Hematopoietic multipotent progenitor cell treated with erythropoietin and hydrocortisone succinate and interleukin-3 and kit ligand, for 17 days (in vitro differentiated cells): ENCODE measurements at regions not wholly inside any gene's neighbourhood (a gene's known extent, or its start where the extent isn't known, plus 50 kb on each side); places are given as distances from the start of the nearest gene placed in this dataset.

Experiments
- DNase-seq: peaks from one replicate; pipeline ENCODE4 v3.0.0-alpha.2; 2015; ENCODE audit warnings: low spot score

GRCh38 chr9:85260275-85260845 is 481.4 kb downstream of the AGTPBP1 start:
- DNase-seq: no peak

- no peak for DNase-seq
Measured at GRCh38 chr9:85258823-85259370, 482.9 kb downstream of the AGTPBP1 start.

DNA sequence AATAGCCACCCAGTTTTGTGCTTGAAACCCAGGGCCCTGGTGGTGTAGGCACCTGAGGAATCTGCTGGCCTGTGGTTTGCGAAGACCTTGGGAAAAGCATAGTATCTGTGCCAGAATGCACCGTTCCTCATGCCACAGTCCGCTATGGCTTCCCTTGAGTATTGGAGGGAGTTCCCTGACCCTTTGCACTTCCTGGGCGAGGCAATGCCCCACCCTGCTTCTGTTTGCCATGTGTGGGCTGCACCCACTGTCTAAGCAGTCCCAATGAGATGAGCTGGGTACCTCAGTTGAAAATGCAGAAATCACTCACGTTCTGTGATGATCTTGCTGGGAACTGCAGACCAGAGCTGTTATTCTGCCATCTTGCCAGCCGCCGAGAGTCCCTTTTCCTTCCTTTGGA is 483.5 kb downstream of the AGTPBP1 start:
- no peak for DNase-seq

GRCh38 chr9:85249313-85249621 is 492.5 kb downstream of the AGTPBP1 start:
- DNase-seq: no peak

DNA sequence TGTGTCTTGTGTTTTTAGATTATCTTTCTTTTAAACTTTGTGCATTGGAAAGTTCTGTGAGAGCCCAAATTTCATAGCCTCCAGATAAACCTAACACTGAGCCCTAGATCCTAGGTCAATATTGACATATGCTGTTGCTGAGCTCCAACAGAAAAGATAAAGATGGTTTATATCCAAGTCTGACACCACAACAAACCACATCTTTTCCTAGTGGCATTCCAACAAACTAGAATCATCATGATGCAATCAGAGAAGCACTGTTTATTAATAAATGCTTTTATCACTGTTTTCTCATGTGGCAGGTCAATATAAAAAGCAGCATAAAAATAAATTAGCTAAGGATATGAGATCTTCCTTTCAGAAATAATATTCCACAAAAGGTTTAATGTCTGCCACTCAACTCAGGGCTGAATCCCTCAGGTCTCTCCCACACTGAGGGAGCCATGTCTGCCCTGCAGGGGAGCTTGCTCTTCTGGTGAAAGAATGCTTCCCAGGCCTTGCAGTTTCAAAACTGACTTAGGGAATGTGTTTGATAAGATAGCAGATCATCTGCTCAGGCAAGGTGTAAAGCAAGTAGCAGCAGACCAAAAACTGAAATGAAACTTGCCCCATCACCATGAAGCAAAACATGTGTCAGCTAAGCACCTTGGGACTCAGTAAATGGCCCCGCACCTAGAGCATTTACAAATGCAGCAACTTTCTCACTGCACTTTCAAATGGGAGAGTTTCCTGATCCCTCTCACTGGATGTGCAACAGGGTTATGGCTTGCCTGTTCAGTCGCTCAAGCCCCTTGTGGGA is 493.0 kb downstream of the AGTPBP1 start:
- no peak for DNase-seq

GRCh38 chr9:85246541-85246940 is 495.2 kb downstream of the AGTPBP1 start:
- no peak for DNase-seq

DNA sequence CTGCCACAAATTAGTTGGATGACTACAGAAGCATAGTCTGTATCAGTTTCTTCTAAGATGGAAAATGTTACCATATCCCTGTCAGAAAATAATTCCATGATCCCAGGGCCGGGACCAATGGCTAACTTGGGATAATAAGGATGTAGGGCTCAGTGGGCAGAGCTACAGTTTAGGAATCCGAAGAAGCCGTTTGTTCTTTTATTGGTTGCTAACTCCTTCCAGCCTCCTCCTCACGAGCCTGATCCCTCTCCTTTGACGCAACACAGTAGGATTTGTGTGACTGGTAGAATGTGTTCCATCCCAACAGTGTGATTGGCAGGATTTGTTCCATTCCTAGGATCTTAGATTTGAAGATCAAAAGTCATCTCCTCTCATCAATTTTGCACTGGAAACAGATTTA is 496.9 kb downstream of the AGTPBP1 start:
- no peak for DNase-seq

GRCh38 chr9:85243977-85244376 is 497.8 kb downstream of the AGTPBP1 start:
- DNase-seq: no peak

DNA sequence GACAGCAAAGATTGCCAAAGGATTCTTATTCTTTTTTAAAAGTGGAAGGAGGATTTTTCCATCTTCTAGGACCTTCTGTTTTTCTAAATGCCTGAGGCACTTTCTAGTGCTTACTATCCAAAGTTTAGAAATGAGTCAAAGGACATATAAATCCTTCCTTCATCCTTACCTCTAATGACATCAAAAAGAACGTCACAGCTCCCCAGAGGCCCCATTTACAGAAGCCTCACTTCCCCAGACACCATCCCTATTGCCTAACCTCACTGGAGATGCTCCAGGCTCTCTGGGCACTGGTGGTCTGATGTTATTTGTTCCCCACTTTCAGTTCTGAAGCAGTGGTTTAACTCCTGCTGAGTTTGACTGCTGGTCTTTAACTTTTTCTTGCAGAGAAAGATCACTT is 504.3 kb downstream of the AGTPBP1 start:
- DNase-seq: no peak

DNA sequence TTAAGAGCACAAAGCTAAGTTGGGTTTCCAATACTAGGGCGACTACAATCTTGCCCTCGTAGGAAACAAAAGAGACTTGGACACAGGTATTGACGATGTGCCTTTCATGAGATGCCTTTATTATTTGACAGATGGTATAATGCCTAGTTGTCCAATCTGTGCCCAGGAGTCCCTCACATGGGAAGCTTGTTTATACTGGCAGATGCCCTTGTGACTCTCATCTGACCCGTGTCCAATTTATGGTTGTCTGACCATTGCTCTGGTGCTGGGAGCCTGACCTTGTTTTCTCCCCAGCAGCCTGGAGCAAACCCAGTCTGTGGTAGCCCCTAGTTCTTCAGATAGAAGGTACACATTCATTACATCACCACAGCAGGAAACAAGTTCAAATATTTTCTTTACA is 511.7 kb downstream of the AGTPBP1 start:
- DNase-seq: no peak

- DNase-seq: no peak
Measured at GRCh38 chr9:85228111-85228855, 513.5 kb downstream of the AGTPBP1 start.

DNA sequence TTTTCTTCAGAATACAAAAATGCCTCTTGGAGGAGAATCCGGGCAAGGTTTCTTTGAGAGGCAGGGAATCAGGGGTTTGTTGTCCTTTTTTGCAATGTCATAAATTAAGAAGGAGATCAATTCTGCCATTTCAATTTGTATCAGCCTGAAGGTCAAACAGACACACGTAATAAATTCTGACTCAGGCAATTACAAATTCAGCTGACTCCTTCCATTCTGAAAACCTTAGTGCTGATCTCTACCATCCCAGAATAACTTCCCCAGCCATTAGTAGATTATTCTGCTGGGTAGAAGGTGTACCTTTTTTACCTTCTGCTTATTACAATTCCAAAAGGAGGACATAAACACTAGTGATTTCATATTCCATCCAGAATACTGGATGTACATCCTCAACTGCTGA is 516.6 kb downstream of the AGTPBP1 start:
- no peak for DNase-seq

DNA sequence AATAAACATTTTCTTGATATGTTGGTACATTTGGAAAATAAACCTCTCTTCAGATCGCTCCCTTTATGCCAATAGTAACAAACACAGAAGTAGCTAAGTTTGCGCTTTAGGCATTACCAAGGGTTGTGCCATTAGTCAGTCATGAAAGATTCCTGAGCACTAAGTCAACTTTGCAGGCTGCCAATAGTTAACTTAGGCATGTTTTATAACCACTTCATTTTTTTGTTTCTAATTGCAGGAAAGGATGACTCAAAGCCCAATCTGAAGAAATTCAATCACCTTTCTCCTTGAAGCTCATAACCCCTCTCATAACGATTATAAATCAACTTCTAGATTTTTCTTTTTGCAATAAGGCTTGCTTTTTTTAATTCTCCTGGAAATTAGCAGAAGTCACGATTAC is 517.0 kb downstream of the AGTPBP1 start:
- DNase-seq: no peak

- DNase-seq: no peak
Measured at GRCh38 chr9:85224301-85224700, 517.5 kb downstream of the AGTPBP1 start.

- DNase-seq: no peak
Measured at GRCh38 chr9:85223506-85224125, 518.1 kb downstream of the AGTPBP1 start.

DNA sequence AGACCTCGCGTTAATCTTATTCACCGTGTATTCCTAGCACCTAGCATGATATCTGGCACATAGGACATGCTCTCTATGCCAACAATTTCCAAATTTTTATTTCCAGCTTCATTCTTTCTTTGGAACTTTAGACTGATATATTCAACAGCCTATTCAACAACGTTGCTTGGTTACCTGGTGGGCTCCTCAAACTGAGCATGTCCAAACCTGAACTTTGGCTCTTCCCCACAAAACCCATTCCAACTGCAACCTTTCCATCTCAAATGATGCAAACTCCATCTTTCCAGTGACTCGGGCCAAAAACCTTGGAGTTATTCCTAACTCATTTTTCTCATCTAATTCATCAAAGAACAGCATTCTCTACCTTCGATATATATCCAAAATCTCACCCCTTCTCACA is 525.2 kb downstream of the AGTPBP1 start:
- no peak for DNase-seq

GRCh38 chr9:85215961-85216360 is 525.8 kb downstream of the AGTPBP1 start:
- DNase-seq: no peak

DNA sequence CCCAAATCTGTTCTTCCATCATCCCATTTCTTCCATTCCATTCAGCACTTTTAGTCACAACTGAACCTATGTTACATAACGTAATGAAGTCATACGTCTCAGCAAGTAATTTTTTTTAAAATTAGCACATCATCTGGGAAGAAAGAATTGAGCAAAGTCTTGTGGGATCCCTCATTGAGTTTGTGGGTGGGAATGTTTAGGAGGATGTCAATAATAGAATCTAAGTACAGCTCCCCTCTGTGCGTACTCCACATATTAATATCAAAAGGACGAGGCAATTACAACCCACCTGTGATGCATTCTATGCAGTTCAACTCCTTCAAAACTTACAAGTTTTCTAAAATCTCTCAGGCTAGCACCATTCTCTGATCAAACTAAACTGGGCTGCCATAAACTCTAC is 526.3 kb downstream of the AGTPBP1 start:
- no peak for DNase-seq

DNA sequence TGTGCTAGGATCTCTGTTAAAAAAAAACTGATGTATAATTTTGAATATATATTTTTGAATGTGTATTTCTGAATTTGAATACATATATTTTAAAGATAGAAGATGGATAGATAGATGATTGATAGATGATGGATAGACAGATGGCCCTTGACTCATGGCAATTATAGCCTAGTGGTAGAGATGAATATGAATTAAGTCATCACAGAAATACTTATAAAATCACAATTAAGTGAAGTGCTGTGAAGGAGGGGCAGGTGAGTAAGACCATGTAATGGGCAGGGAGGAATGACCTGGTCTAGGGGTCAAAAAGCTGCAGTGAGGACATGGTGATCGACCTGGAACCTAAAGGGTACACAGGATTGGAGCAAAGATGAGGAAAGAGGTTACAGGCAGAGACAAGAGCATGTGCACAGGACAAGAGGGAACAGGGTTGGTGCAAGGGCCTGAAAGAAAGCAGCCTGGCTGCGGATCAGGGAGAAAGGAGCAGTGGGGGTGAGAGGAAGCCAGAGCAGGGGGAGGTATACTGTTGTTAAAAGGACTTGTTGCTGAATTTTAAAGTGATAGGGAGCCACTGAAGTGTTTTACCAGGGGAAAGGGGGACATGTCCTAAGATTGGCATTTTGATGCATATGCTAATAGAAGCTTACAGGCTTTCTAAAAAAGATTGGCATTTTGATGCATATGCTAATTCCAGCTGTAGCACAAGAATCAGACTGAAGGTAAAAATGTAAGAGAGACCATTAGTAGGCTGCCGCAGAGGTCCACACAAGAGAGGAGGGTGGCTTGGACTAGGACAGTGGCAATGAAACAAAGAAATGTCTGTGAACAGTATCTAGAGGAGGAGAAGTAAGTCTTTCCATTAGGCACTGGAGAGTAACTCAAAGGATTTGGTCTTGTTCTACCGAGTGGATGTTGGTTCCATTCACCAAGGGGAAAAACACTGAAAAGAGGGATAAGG is 527.8 kb downstream of the AGTPBP1 start:
- DNase-seq: no peak

GRCh38 chr9:85212887-85213286 is 528.9 kb downstream of the AGTPBP1 start:
- DNase-seq: no peak

DNA sequence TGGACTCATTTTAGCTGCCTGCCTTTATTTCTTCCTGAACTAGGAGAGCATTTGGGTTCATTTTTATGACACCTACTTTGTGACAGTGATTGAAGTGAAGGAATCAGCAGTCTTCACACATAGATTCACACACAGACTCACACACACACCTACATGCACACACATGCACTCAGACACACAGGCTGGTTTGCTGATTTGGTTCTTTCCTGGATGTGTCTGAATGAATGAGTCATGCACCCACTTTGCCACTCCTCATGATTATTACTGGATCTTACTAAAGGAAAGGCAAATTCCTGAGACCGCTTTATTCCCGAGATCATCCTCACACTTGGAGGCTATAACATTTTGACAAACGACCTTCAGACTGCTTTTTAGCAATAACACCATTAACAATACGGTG is 529.5 kb downstream of the AGTPBP1 start:
- DNase-seq: no peak

DNA sequence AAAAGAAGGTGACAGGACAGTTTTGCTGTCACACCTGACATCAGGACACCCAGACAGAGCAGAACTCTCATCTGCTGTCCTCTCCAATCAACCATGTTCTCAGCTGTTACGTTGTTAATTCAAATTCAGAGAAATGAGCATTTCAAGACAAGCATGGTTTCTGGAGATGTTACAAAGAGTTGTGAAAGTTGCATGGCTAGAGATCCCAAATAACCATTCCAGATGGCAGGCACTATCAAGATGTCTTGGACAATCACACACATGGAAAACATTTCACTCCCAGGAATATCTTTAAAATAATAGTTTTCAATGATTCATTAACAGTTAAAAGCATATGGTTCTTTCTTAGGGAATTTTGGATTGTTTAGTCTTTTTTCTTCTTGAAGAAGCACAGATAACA is 533.1 kb downstream of the AGTPBP1 start:
- no peak for DNase-seq
